LHCN-M2 (cell line): ENCODE measurements at regions not wholly inside any gene's neighbourhood (a gene's known extent, or its start where the extent isn't known, plus 50 kb on each side); places are given as distances from the start of the nearest gene placed in this dataset.
A peak's percentile ranks its signal among the peaks of the same experiment; 100 is the strongest.
"Not testable (repeated sequence)": the region's sequence is repeated elsewhere in the genome, so short reads cannot be mapped to it uniquely, and the experiment has no call there.

Experiments used
- DNase-seq: peaks from one replicate; pipeline ENCODE4 v3.0.0-alpha.2; 2012; ENCODE audit warnings: low read depth

DNA sequence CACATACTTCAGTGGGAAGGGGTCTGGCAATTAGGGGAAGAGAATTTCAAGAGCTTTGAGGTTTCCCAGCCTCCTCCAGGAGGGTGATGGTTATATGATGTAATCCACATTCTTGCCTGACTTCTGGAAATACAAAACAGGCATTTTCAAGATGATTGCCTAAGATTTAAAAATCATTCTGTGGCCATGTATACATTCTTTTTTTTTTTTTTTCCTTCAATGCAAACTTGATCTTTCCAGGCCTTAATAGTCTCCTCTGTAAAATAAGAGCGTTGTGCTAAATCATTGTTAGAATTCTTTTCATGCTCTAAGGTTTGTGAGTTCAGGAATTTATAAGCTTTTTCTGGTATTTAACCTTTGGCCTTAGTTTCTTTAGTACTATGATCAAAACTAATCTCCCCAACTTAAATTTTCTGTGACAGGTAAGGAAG is 192.3 kb upstream of the HMCN1 start:
- no peak for DNase-seq

DNA sequence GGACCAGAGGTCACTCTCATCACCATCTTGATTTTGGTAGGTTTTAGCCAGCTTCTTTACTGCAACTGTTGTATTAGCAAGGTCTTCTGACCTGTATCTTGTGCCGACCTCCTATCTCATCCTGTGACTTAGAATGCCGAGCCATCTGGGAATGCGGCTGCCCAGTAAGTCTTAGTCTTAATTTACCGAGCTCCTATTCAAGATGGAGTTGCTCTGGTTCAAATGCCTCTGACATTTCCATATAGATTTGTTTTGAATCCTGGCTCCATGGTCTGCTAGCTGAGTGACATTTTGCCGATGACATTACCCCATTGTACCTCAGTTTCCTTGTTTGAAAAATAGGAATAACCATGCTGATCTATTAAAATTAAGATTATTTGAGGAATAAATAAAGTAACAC is 193.9 kb upstream of the HMCN1 start:
- DNase-seq: no peak

- DNase-seq: peak; percentile 39
Measured at GRCh38 chr1:185539277-185539943, 194.8 kb upstream of the HMCN1 start.

GRCh38 chr1:185538309-185538898 is 195.8 kb upstream of the HMCN1 start:
- not testable (repeated sequence) for DNase-seq

- no peak for DNase-seq
Measured at GRCh38 chr1:185537596-185537995, 196.6 kb upstream of the HMCN1 start.

DNA sequence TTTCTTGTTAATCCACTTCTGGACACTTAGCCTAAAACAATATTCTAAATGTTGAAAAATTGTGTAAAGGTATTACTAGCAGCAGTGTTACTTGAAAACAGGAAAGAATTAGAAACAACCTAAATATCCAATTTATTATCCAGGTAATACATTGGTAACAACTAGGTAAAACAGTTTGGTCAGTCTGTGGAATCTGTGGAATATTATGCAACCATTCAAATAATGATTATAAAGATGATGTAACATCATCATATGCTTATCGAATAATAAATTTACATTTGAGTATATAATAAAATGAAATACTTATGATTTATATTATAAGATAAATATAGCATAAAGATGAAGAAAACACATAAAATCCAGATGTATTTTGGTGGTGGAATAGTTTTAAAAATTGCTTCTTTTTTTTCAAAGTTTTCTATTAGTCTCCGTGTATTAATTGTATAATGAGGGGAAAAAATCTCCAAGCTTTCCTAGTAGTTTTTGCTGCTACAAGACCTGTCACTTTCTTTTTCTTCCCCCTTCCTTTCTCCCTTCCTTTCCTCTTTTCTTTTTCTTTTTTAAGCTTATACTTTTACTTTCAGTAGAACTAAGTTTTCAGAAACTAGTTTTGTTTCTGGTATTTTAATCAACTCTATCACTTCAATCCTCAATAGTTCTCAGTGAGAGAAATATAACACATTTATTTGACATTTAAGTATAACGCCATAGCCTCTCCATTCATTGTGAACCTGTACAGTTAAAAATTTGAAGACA is 197.8 kb upstream of the HMCN1 start:
- DNase-seq: no peak

- no peak for DNase-seq
Measured at GRCh38 chr1:185535621-185536020, 198.6 kb upstream of the HMCN1 start.

- DNase-seq: no peak
Measured at GRCh38 chr1:185534801-185535200, 199.4 kb upstream of the HMCN1 start.

- peak; percentile 55 for DNase-seq
Measured at GRCh38 chr1:185533596-185533995, 200.6 kb upstream of the HMCN1 start.

DNA sequence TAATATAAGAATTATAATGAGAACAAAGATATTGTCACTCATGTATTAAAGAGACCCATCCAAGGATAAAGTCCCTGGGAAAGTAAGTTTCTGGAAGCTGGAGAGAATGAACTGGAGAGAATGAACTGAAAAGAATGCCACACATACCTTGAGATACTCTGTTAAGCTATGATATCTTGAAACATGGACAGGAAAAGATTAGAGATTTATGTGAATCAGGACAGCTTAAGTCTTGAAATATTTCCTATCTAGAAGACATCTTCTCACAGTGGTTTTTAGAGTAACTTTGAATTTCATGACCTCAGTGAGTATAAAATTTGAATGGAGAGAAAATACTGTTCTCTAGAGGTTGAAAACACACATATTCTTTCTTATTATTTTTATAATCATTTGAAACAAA is 201.3 kb upstream of the HMCN1 start:
- no peak for DNase-seq

- no peak for DNase-seq
Measured at GRCh38 chr1:185531838-185532237, 202.4 kb upstream of the HMCN1 start.

GRCh38 chr1:185530215-185530614 is 204.0 kb upstream of the HMCN1 start:
- DNase-seq: no peak

GRCh38 chr1:185529673-185530072 is 204.5 kb upstream of the HMCN1 start:
- no peak for DNase-seq

- DNase-seq: no peak
Measured at GRCh38 chr1:185528084-185528676, 206.0 kb upstream of the HMCN1 start.

DNA sequence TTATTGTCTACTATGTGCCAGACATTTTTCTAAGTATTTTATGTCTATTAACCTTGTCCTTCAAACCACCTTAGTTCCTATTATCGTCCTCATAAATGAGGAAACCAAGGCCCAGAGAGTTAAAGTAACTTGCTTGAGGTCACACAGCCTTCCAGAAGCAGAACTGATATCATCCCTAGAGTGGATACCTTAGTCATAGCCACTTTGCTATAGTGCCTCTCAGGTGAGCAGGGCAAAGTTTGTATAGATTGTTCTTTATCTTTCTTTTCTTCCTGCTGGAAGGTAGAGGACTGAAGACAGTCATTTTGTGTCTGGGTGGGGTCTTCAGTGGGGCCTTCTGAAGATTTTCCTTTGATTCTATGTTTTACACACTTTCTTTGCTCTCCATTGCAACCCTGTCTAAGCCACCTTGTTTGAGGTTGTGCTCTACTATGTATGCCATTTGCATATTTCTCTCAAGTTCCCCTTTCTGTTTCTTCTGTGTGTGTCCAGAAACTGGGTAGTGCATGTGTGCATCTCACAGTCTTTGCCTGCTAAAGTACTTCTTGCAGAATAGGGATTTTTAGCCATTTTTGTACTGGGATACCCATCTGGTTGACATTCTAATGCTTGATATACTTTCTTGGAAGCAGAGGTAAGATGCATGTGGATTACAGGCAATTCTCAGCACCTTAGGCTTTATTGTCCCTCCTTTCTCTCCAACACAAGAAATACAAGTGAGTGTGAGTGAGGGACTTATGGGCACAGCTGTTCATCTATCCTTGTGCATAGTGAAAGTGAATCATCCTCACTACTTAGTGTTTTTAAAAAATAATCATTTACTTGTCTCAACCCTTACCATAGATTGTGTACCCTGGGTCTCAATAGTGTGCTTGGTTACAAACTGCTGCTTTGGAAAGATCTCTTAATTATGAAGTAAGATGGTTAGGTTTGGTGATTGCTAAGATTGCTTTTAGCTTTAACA is 207.6 kb upstream of the HMCN1 start:
- no peak for DNase-seq

DNA sequence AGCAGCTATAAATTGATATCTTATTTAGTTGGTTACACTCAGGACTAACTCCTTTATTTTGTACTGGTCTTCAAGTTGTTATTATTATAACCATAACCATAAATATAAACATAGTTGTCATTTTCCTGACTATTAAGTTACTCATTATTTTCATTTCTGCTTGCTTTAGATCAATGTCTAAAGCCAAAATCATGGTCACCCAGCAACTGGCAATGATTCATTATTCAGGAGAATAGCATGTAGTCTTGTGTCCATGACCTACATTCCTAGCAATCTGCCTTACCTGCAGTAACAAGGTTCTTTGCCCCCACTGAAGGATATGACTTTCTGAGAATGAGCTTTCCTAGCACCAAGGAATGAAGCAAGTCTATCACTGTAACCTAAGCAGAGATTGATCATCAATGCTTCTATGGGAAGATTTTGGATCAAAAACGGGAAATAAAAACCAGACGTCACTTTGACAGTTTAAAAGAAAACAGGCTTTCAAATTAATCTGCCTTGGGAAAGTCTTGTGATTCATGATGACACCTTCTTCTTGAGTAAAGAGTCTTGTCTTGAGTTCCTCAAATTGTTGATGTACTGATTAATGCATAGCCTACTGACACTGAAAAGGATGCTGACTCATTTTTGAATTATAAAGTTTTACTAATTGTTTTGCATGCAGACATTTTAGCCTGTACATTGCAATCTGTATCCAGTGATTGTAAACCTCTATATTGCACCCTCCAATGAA is 203.3 kb upstream of the IVNS1ABP start:
- DNase-seq: peak; percentile 40

GRCh38 chr1:185517808-185518419 is 200.9 kb upstream of the IVNS1ABP start:
- DNase-seq: peak; percentile 40

DNA sequence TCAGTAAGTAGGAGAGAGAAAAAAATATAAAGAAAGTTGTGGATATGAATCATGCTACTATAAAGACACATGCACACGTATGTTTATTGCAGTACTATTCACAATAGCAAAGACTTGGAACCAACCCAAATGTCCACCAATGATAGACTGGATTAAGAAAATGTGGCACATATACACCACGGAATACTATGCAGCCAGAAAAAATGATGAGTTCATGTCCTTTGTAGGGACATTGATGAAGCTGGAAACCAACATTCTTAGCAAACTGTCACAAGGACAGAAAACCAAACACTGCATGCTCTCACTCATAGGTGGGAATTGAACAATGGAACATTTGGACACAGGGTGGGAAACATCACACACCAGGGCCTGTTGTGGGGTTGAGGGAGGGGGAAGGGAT is 200.3 kb upstream of the IVNS1ABP start:
- DNase-seq: not testable (repeated sequence)

GRCh38 chr1:185515696-185516095 is 198.7 kb upstream of the IVNS1ABP start:
- DNase-seq: no peak

- DNase-seq: no peak
Measured at GRCh38 chr1:185514311-185514710, 197.3 kb upstream of the IVNS1ABP start.
